ENCODE measurements at regions not wholly inside any gene's neighbourhood (a gene's known extent, or its start where the extent isn't known, plus 50 kb on each side); places are given as distances from the start of the nearest gene placed in this dataset.

DNA sequence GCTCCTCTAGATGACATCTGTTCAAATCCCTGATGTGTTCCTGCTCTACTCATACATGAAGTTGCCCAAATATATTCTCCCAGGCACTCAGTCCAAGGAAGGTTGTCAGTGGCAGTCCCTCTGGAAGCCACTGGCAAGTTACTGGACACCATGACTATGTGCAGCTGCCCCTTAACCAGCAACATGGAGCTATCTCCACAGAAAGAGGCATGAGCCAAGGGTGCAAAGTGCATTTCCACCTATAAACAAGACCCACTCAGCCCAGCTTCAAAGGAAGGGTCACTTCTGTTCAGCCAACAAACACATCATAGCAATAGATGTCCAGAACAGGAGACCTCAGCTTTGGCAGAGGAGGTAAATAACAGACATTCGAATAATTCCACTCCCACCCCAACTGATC is 217.6 kb upstream of the PMEPA1 start:
- DNase-seq, result no peak
- intact Hi-C loops (cut with DNase I), result no loop called here
- WGBS, 2 donors, result 80 to 93% methylated on average over 1 of the region's 1 CpG

DNA sequence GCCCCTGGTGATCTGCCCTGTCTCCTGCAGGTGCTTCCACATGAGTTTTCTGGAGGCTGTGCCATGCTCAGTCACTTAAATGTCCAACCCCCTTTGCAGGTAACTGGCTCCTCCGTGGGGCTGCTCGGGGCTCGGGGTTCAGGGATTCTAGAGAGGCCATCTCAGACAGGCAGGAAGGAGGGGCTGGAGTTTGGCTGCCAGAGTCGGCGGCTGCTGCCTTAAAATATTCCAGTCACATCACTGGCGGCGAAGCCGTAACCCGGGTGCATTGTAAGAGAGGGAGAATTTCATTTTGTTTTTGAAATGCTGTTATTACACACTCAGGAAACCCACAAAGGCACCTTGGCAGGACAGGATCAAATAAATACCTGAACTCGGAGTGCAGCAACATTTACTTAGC is 212.9 kb upstream of the PMEPA1 start:
- TF ChIP-seq POLR2A (IDR thresholded peaks at IDR 0.05), result no peak
- TF ChIP-seq, protein P1, sequence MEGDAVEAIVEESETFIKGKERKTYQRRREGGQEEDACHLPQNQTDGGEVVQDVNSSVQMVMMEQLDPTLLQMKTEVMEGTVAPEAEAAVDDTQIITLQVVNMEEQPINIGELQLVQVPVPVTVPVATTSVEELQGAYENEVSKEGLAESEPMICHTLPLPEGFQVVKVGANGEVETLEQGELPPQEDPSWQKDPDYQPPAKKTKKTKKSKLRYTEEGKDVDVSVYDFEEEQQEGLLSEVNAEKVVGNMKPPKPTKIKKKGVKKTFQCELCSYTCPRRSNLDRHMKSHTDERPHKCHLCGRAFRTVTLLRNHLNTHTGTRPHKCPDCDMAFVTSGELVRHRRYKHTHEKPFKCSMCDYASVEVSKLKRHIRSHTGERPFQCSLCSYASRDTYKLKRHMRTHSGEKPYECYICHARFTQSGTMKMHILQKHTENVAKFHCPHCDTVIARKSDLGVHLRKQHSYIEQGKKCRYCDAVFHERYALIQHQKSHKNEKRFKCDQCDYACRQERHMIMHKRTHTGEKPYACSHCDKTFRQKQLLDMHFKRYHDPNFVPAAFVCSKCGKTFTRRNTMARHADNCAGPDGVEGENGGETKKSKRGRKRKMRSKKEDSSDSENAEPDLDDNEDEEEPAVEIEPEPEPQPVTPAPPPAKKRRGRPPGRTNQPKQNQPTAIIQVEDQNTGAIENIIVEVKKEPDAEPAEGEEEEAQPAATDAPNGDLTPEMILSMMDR (IDR thresholded peaks at IDR 0.05), result no peak
- intact Hi-C loops (cut with DNase I), result no loop called here
- Histone ChIP-seq H3K9me3 (peaks cover 0 to 17% (median 5%) of the 10 kb centered on the region in 3 donors), H3K27ac (no peak overlapping the region), H3K27me3 (peaks cover 0 to 7% (median 0%) of the 10 kb centered on the region in 4 donors), H3K4me3 (no peak overlapping the region), H3K4me1 (no peaks in the 10 kb centered on the region), H3K36me3 (no peaks in the 10 kb centered on the region)
- no peak for DNase-seq
- 64 to 68% methylated on average over 7 to 8 of the region's 10 CpGs for WGBS, 2 donors

More for the DNA sequence above, 217.6 kb upstream of the PMEPA1 start:
- H3K27ac ChIP-seq, result no peak overlapping the region
- H3K4me1 ChIP-seq, result no peaks in the 10 kb centered on the region
- peaks cover 0 to 17% (median 5%) of the 10 kb centered on the region in 3 donors for H3K9me3 ChIP-seq
- H3K27me3 ChIP-seq, result peaks cover 0 to 8% (median 0%) of the 10 kb centered on the region in 4 donors
- H3K36me3 ChIP-seq, result no peaks in the 10 kb centered on the region
- H3K4me3 ChIP-seq, result no peak overlapping the region
- TF ChIP-seq, protein P1 (IDR thresholded peaks at IDR 0.05), result no peak
- TF ChIP-seq POLR2A (IDR thresholded peaks at IDR 0.05), result no peak

DNA sequence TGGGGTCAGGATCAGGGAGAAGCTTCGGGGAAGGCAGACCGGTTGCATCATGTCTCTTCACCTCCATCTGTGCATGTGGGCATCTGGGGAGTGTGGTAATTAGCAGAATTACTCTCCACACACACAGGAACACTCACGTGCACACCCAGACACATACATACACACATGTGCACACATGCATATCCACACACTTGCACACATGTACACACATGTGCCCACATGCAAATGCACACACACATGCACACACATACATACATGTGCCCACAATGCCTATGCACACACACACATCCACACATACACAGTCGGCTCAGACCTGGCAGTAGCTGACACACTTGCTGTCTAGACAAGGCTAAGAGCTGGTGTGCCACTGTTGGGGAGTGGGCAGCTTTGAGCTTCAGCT is 212.3 kb upstream of the PMEPA1 start:
- no peak overlapping the region for H3K27ac ChIP-seq
- peaks cover 0 to 1% (median 0%) of the 10 kb centered on the region in 4 donors for H3K27me3 ChIP-seq
- no peaks in the 10 kb centered on the region for H3K4me1 ChIP-seq
- WGBS, 2 donors, result 77 to 90% methylated on average over 2 to 4 of the region's 4 CpGs
- H3K36me3 ChIP-seq, result no peaks in the 10 kb centered on the region
- intact Hi-C loops (cut with DNase I), result no loop called here
- peaks cover 0 to 17% (median 5%) of the 10 kb centered on the region in 3 donors for H3K9me3 ChIP-seq
- H3K4me3 ChIP-seq, result no peak overlapping the region
- DNase-seq, result no peak
- TF ChIP-seq, protein P1 (IDR thresholded peaks at IDR 0.05), result no peak
- no peak for TF ChIP-seq POLR2A (IDR thresholded peaks at IDR 0.05)

DNA sequence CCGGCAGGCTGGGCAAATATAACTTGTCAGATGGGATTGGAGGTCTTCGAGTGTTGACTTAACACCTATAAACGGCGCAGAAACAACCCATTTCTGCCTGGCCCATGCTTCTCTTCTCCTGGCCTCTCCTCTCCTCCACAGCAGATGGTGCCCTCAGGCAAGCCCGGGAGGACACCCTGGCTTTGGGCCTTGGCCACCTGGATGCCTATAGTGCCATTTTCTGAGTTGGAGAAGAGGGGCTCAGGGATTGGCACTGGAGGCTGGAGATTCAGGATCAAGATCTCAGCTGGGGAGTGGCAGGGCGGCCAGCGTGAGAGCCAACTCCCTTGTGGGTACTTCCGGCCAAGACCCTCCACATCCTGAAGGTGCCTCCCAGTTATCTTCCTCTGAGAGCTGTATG is 211.9 kb upstream of the PMEPA1 start:
- no peaks in the 10 kb centered on the region for H3K27me3 ChIP-seq
- intact Hi-C loops (cut with DNase I), result no loop called here
- peaks cover 0 to 16% (median 5%) of the 10 kb centered on the region in 3 donors for H3K9me3 ChIP-seq
- no peak for DNase-seq
- H3K36me3 ChIP-seq, result no peaks in the 10 kb centered on the region
- WGBS, 2 donors, result 66 to 79% methylated on average over 5 to 8 of the region's 8 CpGs
- TF ChIP-seq, protein P1 (IDR thresholded peaks at IDR 0.05), result no peak
- TF ChIP-seq POLR2A (IDR thresholded peaks at IDR 0.05), result no peak
- H3K4me1 ChIP-seq, result no peaks in the 10 kb centered on the region
- H3K4me3 ChIP-seq, result no peak overlapping the region
- H3K27ac ChIP-seq, result no peak overlapping the region

DNA sequence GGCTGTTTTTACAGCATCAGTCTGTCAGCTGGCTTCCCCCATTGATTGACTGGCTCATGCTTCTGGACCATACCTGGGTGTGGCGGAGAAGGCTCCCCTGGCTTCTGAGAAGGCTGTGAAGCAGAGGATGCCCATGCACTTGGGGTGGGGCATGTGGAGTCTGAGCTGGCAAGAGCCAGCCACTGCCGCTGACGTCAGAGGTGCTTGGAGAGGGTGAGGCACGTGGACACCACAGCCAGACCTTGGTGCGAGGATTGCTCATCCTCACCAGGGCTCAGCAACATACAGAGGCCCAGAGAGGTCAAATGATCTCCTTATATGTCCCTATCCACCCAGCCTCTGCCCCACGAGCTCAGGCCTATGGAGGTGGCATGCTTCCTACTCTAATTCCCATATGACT is 211.2 kb upstream of the PMEPA1 start:
- Histone ChIP-seq H3K9me3 (peaks cover 0 to 9% (median 5%) of the 10 kb centered on the region in 3 donors), H3K4me3 (no peak overlapping the region), H3K27ac (no peak overlapping the region), H3K4me1 (no peaks in the 10 kb centered on the region), H3K36me3 (no peaks in the 10 kb centered on the region), H3K27me3 (no peaks in the 10 kb centered on the region)
- WGBS, 2 donors, result 70 to 97% methylated on average over 3 to 5 of the region's 6 CpGs
- intact Hi-C loops (cut with DNase I), result no loop called here
- no peak for DNase-seq
- TF ChIP-seq, protein P1 (IDR thresholded peaks at IDR 0.05), result no peak
- no peak for TF ChIP-seq POLR2A (IDR thresholded peaks at IDR 0.05)

Measured in esophagus squamous epithelium (tissue), 5 donors.